ENCODE measurements at regions not wholly inside any gene's neighbourhood (a gene's known extent, or its start where the extent isn't known, plus 50 kb on each side); places are given as distances from the start of the nearest gene placed in this dataset.

DNA sequence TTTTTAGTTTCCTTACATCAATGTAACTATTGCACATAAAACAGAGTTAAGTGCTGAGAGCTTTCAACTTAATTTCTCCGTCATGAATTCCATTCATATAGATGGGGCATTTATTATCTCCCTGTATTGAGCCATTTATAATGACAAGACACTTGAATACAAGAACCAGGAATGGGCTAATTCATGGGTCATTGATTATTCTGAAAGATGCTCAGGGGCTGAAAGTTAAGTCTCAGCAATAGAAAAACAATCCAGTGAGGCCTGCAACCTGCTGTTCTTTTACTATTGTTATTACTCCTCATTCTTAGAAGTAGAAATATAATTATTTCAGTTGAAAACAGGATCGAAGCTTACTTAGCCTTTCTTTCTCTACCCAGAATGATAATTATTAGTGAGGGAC is 307.7 kb downstream of the MMUT start:
- DNase-seq (ENCODE audit: low read depth in 1 of 2, low spot score in 1 of 2) = no peak
- no peak for TF ChIP-seq POLR2AphosphoS5 (IDR thresholded peaks at IDR 0.05; ENCODE audit: low read depth)
- TF ChIP-seq, protein P1, sequence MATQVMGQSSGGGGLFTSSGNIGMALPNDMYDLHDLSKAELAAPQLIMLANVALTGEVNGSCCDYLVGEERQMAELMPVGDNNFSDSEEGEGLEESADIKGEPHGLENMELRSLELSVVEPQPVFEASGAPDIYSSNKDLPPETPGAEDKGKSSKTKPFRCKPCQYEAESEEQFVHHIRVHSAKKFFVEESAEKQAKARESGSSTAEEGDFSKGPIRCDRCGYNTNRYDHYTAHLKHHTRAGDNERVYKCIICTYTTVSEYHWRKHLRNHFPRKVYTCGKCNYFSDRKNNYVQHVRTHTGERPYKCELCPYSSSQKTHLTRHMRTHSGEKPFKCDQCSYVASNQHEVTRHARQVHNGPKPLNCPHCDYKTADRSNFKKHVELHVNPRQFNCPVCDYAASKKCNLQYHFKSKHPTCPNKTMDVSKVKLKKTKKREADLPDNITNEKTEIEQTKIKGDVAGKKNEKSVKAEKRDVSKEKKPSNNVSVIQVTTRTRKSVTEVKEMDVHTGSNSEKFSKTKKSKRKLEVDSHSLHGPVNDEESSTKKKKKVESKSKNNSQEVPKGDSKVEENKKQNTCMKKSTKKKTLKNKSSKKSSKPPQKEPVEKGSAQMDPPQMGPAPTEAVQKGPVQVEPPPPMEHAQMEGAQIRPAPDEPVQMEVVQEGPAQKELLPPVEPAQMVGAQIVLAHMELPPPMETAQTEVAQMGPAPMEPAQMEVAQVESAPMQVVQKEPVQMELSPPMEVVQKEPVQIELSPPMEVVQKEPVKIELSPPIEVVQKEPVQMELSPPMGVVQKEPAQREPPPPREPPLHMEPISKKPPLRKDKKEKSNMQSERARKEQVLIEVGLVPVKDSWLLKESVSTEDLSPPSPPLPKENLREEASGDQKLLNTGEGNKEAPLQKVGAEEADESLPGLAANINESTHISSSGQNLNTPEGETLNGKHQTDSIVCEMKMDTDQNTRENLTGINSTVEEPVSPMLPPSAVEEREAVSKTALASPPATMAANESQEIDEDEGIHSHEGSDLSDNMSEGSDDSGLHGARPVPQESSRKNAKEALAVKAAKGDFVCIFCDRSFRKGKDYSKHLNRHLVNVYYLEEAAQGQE (IDR thresholded peaks at IDR 0.05; ENCODE audit: insufficient replicate concordance, low read depth) = no peak
- TF ChIP-seq, protein P2, sequence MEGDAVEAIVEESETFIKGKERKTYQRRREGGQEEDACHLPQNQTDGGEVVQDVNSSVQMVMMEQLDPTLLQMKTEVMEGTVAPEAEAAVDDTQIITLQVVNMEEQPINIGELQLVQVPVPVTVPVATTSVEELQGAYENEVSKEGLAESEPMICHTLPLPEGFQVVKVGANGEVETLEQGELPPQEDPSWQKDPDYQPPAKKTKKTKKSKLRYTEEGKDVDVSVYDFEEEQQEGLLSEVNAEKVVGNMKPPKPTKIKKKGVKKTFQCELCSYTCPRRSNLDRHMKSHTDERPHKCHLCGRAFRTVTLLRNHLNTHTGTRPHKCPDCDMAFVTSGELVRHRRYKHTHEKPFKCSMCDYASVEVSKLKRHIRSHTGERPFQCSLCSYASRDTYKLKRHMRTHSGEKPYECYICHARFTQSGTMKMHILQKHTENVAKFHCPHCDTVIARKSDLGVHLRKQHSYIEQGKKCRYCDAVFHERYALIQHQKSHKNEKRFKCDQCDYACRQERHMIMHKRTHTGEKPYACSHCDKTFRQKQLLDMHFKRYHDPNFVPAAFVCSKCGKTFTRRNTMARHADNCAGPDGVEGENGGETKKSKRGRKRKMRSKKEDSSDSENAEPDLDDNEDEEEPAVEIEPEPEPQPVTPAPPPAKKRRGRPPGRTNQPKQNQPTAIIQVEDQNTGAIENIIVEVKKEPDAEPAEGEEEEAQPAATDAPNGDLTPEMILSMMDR (IDR thresholded peaks at IDR 0.05; ENCODE audit: insufficient read depth, low read length) = no peak
- Histone ChIP-seq H3K4me3 (replicated peaks; ENCODE audit: insufficient read depth, low read length) (no peak overlapping the region), H3K27me3 (ENCODE audit: insufficient read depth, poor library complexity, severe bottlenecking) (no peaks in the 10 kb centered on the region), H3K27ac (replicated peaks) (no peak overlapping the region)

DNA sequence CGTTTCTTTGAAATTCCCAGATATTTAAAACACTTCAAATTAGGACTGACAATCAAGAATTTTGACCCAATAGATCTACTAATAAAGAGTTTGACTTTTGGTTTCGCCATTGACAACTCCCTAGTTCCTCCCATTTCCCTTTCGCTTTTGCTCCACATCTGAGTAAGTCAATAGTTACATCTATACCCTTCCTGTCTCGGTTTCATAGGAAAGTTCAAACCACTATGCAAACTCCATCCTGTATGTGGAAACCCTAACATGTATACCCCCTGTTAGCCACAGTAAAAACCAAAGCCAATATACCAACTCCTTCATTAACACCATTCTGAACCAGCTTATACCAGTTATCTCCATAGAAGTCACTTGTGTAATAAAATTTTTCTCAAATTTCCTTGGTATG is 311.1 kb downstream of the MMUT start:
- H3K4me3 ChIP-seq (replicated peaks; ENCODE audit: insufficient read depth, low read length) = no peak overlapping the region
- no peak for TF ChIP-seq GABPA (IDR thresholded peaks at IDR 0.05; ENCODE audit: low read depth)
- TF ChIP-seq, protein P2 (IDR thresholded peaks at IDR 0.05; ENCODE audit: insufficient read depth, low read length) = no peak
- TF ChIP-seq SPI1 (IDR thresholded peaks at IDR 0.05; ENCODE audit: borderline replicate concordance, low read depth) = no peak
- TF ChIP-seq, protein P1 (IDR thresholded peaks at IDR 0.05; ENCODE audit: insufficient replicate concordance, low read depth) = no peak
- TF ChIP-seq POLR2AphosphoS5 (IDR thresholded peaks at IDR 0.05; ENCODE audit: low read depth) = no peak
- DNase-seq (ENCODE audit: low read depth in 1 of 2, low spot score in 1 of 2) = no peak
- no peaks in the 10 kb centered on the region for H3K27me3 ChIP-seq (ENCODE audit: insufficient read depth, poor library complexity, severe bottlenecking)
- no peak overlapping the region for H3K27ac ChIP-seq (replicated peaks)

DNA sequence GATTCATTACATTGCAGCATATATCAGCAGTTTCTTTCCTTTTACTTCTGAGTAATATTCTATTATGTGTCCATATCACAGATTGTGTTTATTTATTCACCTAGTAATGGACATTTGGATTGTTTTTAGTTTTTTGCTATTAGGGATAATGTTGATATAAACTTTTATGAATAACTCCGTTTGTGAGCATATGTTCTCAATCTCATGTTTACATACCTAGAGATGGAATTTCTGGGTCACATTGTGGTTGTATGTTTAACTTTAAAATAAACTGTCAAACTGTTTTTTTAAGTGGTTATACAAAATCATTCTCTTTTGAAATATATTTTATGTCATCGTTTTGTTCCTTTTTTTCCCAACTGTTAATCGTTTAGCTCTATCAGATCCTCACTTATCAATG is 311.6 kb downstream of the MMUT start:
- Histone ChIP-seq H3K27ac (replicated peaks) (no peak overlapping the region), H3K27me3 (ENCODE audit: insufficient read depth, poor library complexity, severe bottlenecking) (no peaks in the 10 kb centered on the region), H3K4me3 (replicated peaks; ENCODE audit: insufficient read depth, low read length) (no peak overlapping the region)
- DNase-seq (ENCODE audit: low read depth in 1 of 2, low spot score in 1 of 2) = no peak
- TF ChIP-seq, protein P1 (IDR thresholded peaks at IDR 0.05; ENCODE audit: insufficient replicate concordance, low read depth) = no peak
- TF ChIP-seq, protein P2 (IDR thresholded peaks at IDR 0.05; ENCODE audit: insufficient read depth, low read length) = no peak
- TF ChIP-seq SPI1 (IDR thresholded peaks at IDR 0.05; ENCODE audit: borderline replicate concordance, low read depth) (no peak), POLR2AphosphoS5 (IDR thresholded peaks at IDR 0.05; ENCODE audit: low read depth) (no peak), GABPA (IDR thresholded peaks at IDR 0.05; ENCODE audit: low read depth) (no peak)
